Retinal pigment epithelial cell (primary cell): ENCODE measurements at regions not wholly inside any gene's neighbourhood (a gene's known extent, or its start where the extent isn't known, plus 50 kb on each side); places are given as distances from the start of the nearest gene placed in this dataset.

Source experiments
- DNase-seq: peaks from one replicate; pipeline ENCODE4 v3.0.0-alpha.2; 2010; ENCODE audit warnings: low read depth
- H3K4me3 ChIP-seq: 2 replicates; pipeline ENCODE4 v1.5.1; 2011; ENCODE audit warnings: mild to moderate bottlenecking, low read length, control low read depth, moderate library complexity
- CTCF ChIP-seq: conservative IDR thresholded peaks from 2 replicates; pipeline ENCODE4 v1.5.1; 2011; ENCODE audit warnings: low read depth, low read length, control low read depth, inconsistent platforms

GRCh38 chr3:30455840-30456239, 150.6 kb upstream of the TGFBR2 start:
- no peak overlapping the region for H3K4me3 ChIP-seq
- no peak for DNase-seq
- no peak for TF ChIP-seq CTCF

GRCh38 chr3:30456264-30456663, 150.1 kb upstream of the TGFBR2 start:
- no peak overlapping the region for H3K4me3 ChIP-seq
- no peak for TF ChIP-seq CTCF
- DNase-seq: no peak

GRCh38 chr3:30457081-30457480, 149.3 kb upstream of the TGFBR2 start:
- H3K4me3 ChIP-seq: no peak overlapping the region
- no peak for TF ChIP-seq CTCF

GRCh38 chr3:30457726-30458125, 148.7 kb upstream of the TGFBR2 start:
- no peak for DNase-seq
- H3K4me3 ChIP-seq: no peak overlapping the region
- no peak for TF ChIP-seq CTCF

More at GRCh38 chr3:30457081-30457480, 149.3 kb upstream of the TGFBR2 start:
- no peak for DNase-seq

- no peak for TF ChIP-seq CTCF
- no peak overlapping the region for H3K4me3 ChIP-seq
- DNase-seq: no peak
These were observed 147.8 kb upstream of the TGFBR2 start for GRCh38 chr3:30458376-30459171.

GRCh38 chr3:30461311-30461710, 145.1 kb upstream of the TGFBR2 start:
- TF ChIP-seq CTCF: no peak
- DNase-seq: no peak
- H3K4me3 ChIP-seq: no peak overlapping the region
